ENCODE measurements at regions not wholly inside any gene's neighbourhood (a gene's known extent, or its start where the extent isn't known, plus 50 kb on each side); places are given as distances from the start of the nearest gene placed in this dataset.

GRCh38 chr1:106304106-106304505, 752.4 kb upstream of the PRMT6 start:
- no peak overlapping the region for H3K9ac ChIP-seq (ENCODE audit: insufficient read depth, low read length, poor library complexity, severe bottlenecking)
- no peaks in the 10 kb centered on the region for H3K27me3 ChIP-seq (ENCODE audit: control insufficient read depth in 2 of 2, insufficient read depth in 2 of 2, low read length in 2 of 2)
- 76% methylated on average over 3 of the region's 3 CpGs for WGBS (ENCODE audit: insufficient coverage)
- Mint-ChIP-seq H3K4me1 (no peaks in the 10 kb centered on the region), H3K36me3 (no peaks in the 10 kb centered on the region), H3K4me3 (no peak overlapping the region), H3K27ac (no peak overlapping the region), H3K9me3 (peaks cover 0 to 22% (median 9%) of the 10 kb centered on the region in 7 donors), H3K27me3 (ENCODE audit: low read depth in 3 of 3) (no peaks in the 10 kb centered on the region)
- H3K36me3 ChIP-seq (replicated peaks in 1 of 2; ENCODE audit: control insufficient read depth in 1 of 2, insufficient read depth in 2 of 2, low read length in 2 of 2) = no peaks in the 10 kb centered on the region
- intact Hi-C loops (cut with micrococcal nuclease) = no loop called here
- H3K4me2 ChIP-seq (replicated peaks; ENCODE audit: extremely low read depth, low read length, poor library complexity, severe bottlenecking) = no peak overlapping the region
- H3K27ac ChIP-seq (ENCODE audit: low read depth in 1 of 2, low read length in 2 of 2) = no peak overlapping the region
- no peaks in the 10 kb centered on the region for H4K20me1 ChIP-seq (ENCODE audit: insufficient read depth, low read length)
- H3K9me3 ChIP-seq (replicated peaks in 1 of 2; ENCODE audit: control insufficient read depth in 1 of 2, insufficient read depth in 1 of 2, low read length in 2 of 2) = peaks cover 17 to 28% of the 10 kb centered on the region in 2 donors
- TF ChIP-seq CTCF (IDR thresholded peaks at IDR 0.05) = no peak
- H3K4me1 ChIP-seq (ENCODE audit: control insufficient read depth in 1 of 2, insufficient read depth in 2 of 2, low read length in 2 of 2) = no peaks in the 10 kb centered on the region
- H2AFZ ChIP-seq (ENCODE audit: insufficient read depth, low read depth, low read length, poor library complexity, severe bottlenecking) = no peak overlapping the region
- no peak for DNase-seq
- H3K79me2 ChIP-seq (ENCODE audit: insufficient read depth, low read length) = no peaks in the 10 kb centered on the region
- no peak overlapping the region for H3K4me3 ChIP-seq (replicated peaks in 1 of 3; ENCODE audit: low read depth in 2 of 3, low read length in 3 of 3)

- TF ChIP-seq CTCF (IDR thresholded peaks at IDR 0.05) = no peak
- intact Hi-C loops (cut with micrococcal nuclease) = no loop called here
- Histone ChIP-seq H3K36me3 (replicated peaks in 1 of 2; ENCODE audit: control insufficient read depth in 1 of 2, insufficient read depth in 2 of 2, low read length in 2 of 2) (no peaks in the 10 kb centered on the region), H3K4me1 (ENCODE audit: control insufficient read depth in 1 of 2, insufficient read depth in 2 of 2, low read length in 2 of 2) (no peaks in the 10 kb centered on the region), H3K4me2 (replicated peaks; ENCODE audit: extremely low read depth, low read length, poor library complexity, severe bottlenecking) (no peak overlapping the region), H3K79me2 (ENCODE audit: insufficient read depth, low read length) (no peaks in the 10 kb centered on the region), H3K27ac (ENCODE audit: low read depth in 1 of 2, low read length in 2 of 2) (no peak overlapping the region), H2AFZ (ENCODE audit: insufficient read depth, low read depth, low read length, poor library complexity, severe bottlenecking) (no peak overlapping the region), H3K27me3 (ENCODE audit: control insufficient read depth in 2 of 2, insufficient read depth in 2 of 2, low read length in 2 of 2) (no peaks in the 10 kb centered on the region), H3K9ac (ENCODE audit: insufficient read depth, low read length, poor library complexity, severe bottlenecking) (no peak overlapping the region), H3K9me3 (replicated peaks in 1 of 2; ENCODE audit: control insufficient read depth in 1 of 2, insufficient read depth in 1 of 2, low read length in 2 of 2) (peaks cover 4 to 6% of the 10 kb centered on the region in 2 donors), H3K4me3 (replicated peaks in 1 of 3; ENCODE audit: low read depth in 2 of 3, low read length in 3 of 3) (no peak overlapping the region), H4K20me1 (ENCODE audit: insufficient read depth, low read length) (no peaks in the 10 kb centered on the region)
- H3K4me3 Mint-ChIP-seq = no peak overlapping the region
- DNase-seq = no peak
- 80% methylated on average over 1 of the region's 3 CpGs for WGBS (ENCODE audit: insufficient coverage)
- peaks cover 0 to 9% (median 5%) of the 10 kb centered on the region in 7 donors for H3K9me3 Mint-ChIP-seq
- H3K4me1 Mint-ChIP-seq = no peaks in the 10 kb centered on the region
- H3K27ac Mint-ChIP-seq = no peak overlapping the region
- peaks cover 0 to 2% (median 0%) of the 10 kb centered on the region in 3 donors for H3K27me3 Mint-ChIP-seq (ENCODE audit: low read depth in 3 of 3)
- no peaks in the 10 kb centered on the region for H3K36me3 Mint-ChIP-seq
Observed at GRCh38 chr1:106319612-106320011, 736.9 kb upstream of the PRMT6 start.
